ENCODE measurements at regions not wholly inside any gene's neighbourhood (a gene's known extent, or its start where the extent isn't known, plus 50 kb on each side); places are given as distances from the start of the nearest gene placed in this dataset.

DNA sequence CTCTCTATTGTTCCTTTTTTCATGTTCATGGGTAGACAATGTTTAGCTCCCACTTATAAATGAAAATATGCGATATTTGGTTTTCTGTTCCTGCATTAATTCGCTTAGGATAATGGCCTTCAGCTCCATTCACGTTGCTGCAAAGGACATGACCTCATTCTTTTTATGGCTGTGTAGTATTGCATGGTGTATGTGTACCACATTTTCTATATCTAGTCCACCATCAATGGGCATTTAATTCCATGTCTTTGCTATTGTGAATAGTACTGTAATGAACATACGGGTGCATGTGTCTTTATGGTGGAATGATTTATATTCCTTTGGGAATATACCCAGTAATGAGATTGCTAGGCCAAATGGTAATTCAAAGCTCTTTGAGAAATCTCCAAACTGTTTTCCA lies 392.0 kb downstream of the EFNA5 start:
- Histone ChIP-seq H2AFZ (ENCODE audit: control insufficient read depth, low read length) (no peak overlapping the region), H3K9me1 (ENCODE audit: control insufficient read depth, extremely low read depth, insufficient read depth, low read length) (no peaks in the 10 kb centered on the region), H3K4me2 (ENCODE audit: control insufficient read depth, extremely low read depth, insufficient read depth, low read depth, low read length) (no peak overlapping the region), H4K20me1 (ENCODE audit: control insufficient read depth, extremely low read depth, insufficient read depth, low read length) (no peaks in the 10 kb centered on the region), H3K4me3 (ENCODE audit: control insufficient read depth in 2 of 3, extremely low read depth in 1 of 3, insufficient read depth in 2 of 3, low read depth in 1 of 3, low read length in 3 of 3) (no peak overlapping the region), H3K9me3 (ENCODE audit: control insufficient read depth, low read depth, low read length) (no peaks in the 10 kb centered on the region), H3K27me3 (ENCODE audit: control insufficient read depth, extremely low read depth, insufficient read depth, low read length) (no peaks in the 10 kb centered on the region), H3K79me2 (ENCODE audit: control insufficient read depth, insufficient read depth, low read length) (no peaks in the 10 kb centered on the region), H3K9ac (ENCODE audit: control insufficient read depth, extremely low read depth, insufficient read depth, low read length) (no peak overlapping the region), H3K36me3 (ENCODE audit: control insufficient read depth in 2 of 2, extremely low read depth in 1 of 2, insufficient read depth in 2 of 2, low read length in 2 of 2) (no peaks in the 10 kb centered on the region), H3K4me1 (ENCODE audit: control insufficient read depth, extremely low read depth, insufficient read depth, low read length) (no peaks in the 10 kb centered on the region), H3K27ac (ENCODE audit: control insufficient read depth, insufficient read depth, low read length) (no peak overlapping the region)
- DNase-seq (ENCODE audit: low read depth, low spot score) (no peak), FAIRE-seq (no peak)
- TF ChIP-seq, protein P1, sequence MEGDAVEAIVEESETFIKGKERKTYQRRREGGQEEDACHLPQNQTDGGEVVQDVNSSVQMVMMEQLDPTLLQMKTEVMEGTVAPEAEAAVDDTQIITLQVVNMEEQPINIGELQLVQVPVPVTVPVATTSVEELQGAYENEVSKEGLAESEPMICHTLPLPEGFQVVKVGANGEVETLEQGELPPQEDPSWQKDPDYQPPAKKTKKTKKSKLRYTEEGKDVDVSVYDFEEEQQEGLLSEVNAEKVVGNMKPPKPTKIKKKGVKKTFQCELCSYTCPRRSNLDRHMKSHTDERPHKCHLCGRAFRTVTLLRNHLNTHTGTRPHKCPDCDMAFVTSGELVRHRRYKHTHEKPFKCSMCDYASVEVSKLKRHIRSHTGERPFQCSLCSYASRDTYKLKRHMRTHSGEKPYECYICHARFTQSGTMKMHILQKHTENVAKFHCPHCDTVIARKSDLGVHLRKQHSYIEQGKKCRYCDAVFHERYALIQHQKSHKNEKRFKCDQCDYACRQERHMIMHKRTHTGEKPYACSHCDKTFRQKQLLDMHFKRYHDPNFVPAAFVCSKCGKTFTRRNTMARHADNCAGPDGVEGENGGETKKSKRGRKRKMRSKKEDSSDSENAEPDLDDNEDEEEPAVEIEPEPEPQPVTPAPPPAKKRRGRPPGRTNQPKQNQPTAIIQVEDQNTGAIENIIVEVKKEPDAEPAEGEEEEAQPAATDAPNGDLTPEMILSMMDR (optimal IDR thresholded peaks at IDR 0.05 in 1 of 3, IDR thresholded peaks at IDR 0.05 in 1 of 3, conservative IDR thresholded peaks at IDR 0.05 in 1 of 3; ENCODE audit: extremely low read depth in 1 of 3, insufficient read depth in 2 of 3, low read length in 3 of 3) = no peak
- no peak for TF ChIP-seq EZH2 (IDR thresholded peaks at IDR 0.05; ENCODE audit: low read length)
- dilution Hi-C loops (cut with MboI; ENCODE audit: extremely low pct_ligation_motif_present, low sequenced_read_pairs) = no loop called here

DNA sequence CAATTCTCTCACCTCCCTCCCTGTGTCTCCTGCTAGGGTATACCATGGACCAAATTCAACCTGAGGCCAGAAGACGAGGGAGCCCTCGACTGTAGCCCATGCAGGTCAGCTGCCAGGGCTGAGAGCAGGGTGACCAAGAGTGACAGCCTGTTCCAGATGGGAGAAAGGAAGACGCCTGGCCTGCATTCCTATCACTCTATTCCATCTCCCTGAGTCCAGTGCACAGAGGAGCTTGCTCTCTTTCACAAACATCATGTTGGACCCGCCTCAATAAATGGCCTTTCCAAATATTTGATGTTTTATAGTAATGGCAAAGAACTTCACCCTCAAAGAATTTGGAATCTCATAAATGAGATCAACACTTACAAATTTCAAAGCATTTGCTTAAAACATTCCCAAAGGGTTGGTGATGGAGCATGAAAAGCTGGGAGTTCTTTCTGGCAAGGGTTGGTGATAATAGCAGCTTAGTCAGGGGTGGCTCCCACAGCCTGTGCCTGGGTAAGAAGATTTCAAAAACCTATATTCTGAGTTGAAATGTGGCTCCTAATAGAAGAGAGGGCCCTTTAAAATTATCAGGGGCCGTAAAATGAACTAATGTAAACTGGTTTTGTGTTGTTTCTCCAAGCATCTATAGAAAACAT lies 393.1 kb downstream of the EFNA5 start:
- H3K9me1 ChIP-seq (ENCODE audit: control insufficient read depth, extremely low read depth, insufficient read depth, low read length) = no peaks in the 10 kb centered on the region
- H3K36me3 ChIP-seq (ENCODE audit: control insufficient read depth in 2 of 2, extremely low read depth in 1 of 2, insufficient read depth in 2 of 2, low read length in 2 of 2) = no peaks in the 10 kb centered on the region
- no peaks in the 10 kb centered on the region for H3K27me3 ChIP-seq (ENCODE audit: control insufficient read depth, extremely low read depth, insufficient read depth, low read length)
- H3K4me3 ChIP-seq (ENCODE audit: control insufficient read depth in 2 of 3, extremely low read depth in 1 of 3, insufficient read depth in 2 of 3, low read depth in 1 of 3, low read length in 3 of 3) = no peak overlapping the region
- H3K9me3 ChIP-seq (ENCODE audit: control insufficient read depth, low read depth, low read length) = no peaks in the 10 kb centered on the region
- dilution Hi-C loops (cut with MboI; ENCODE audit: extremely low pct_ligation_motif_present, low sequenced_read_pairs) = no loop called here
- H3K9ac ChIP-seq (ENCODE audit: control insufficient read depth, extremely low read depth, insufficient read depth, low read length) = no peak overlapping the region
- no peaks in the 10 kb centered on the region for H3K79me2 ChIP-seq (ENCODE audit: control insufficient read depth, insufficient read depth, low read length)
- FAIRE-seq (no peak), DNase-seq (ENCODE audit: low read depth, low spot score) (no peak)
- H4K20me1 ChIP-seq (ENCODE audit: control insufficient read depth, extremely low read depth, insufficient read depth, low read length) = no peaks in the 10 kb centered on the region
- TF ChIP-seq, protein P1 (optimal IDR thresholded peaks at IDR 0.05 in 1 of 3, IDR thresholded peaks at IDR 0.05 in 1 of 3, conservative IDR thresholded peaks at IDR 0.05 in 1 of 3; ENCODE audit: extremely low read depth in 1 of 3, insufficient read depth in 2 of 3, low read length in 3 of 3) = no peak
- TF ChIP-seq EZH2 (IDR thresholded peaks at IDR 0.05; ENCODE audit: low read length) = no peak
- H3K4me1 ChIP-seq (ENCODE audit: control insufficient read depth, extremely low read depth, insufficient read depth, low read length) = no peaks in the 10 kb centered on the region
- H2AFZ ChIP-seq (ENCODE audit: control insufficient read depth, low read length) = no peak overlapping the region
- H3K27ac ChIP-seq (ENCODE audit: control insufficient read depth, insufficient read depth, low read length) = no peak overlapping the region
- no peak overlapping the region for H3K4me2 ChIP-seq (ENCODE audit: control insufficient read depth, extremely low read depth, insufficient read depth, low read depth, low read length)
